CD4-positive, CD25-positive, alpha-beta regulatory T cell (primary cell): ENCODE measurements at regions not wholly inside any gene's neighbourhood (a gene's known extent, or its start where the extent isn't known, plus 50 kb on each side); places are given as distances from the start of the nearest gene placed in this dataset.
A peak's percentile ranks its signal among the peaks of the same experiment; 100 is the strongest.
"Not testable (repeated sequence)": the region's sequence is repeated elsewhere in the genome, so short reads cannot be mapped to it uniquely, and the experiment has no call there.

Experiments used
- ATAC-seq, 2 donors: fragments of 150-1000 bp; cut with Tn5 transposase; one replicate each; pipeline ENCODE4 v1.10.0; 2021; ENCODE audit warnings: low read depth in 2 of 2, moderate number of reproducible peaks in 2 of 2, moderate library complexity in 1 of 2
- DNase-seq, 3 donors: peaks; one replicate each; pipeline versions ENCODE4 v3.0.0 to v3.0.0-alpha.2; 2012 to 2022; ENCODE audit warnings: mixed read lengths in 1 of 3
- H3K27ac ChIP-seq: one replicate; pipeline ENCODE4 v1.7.0; 2013; ENCODE audit warnings: mild to moderate bottlenecking, low read length; ENCODE audit not compliant: insufficient read depth, poor library complexity, severe bottlenecking
- H3K27me3 ChIP-seq: one replicate; pipeline ENCODE4 v1.7.0; 2013; ENCODE audit warnings: low read length; ENCODE audit not compliant: control insufficient read depth, insufficient read depth
- H3K36me3 ChIP-seq: one replicate; pipeline ENCODE4 v1.7.0; 2013; ENCODE audit warnings: mild to moderate bottlenecking, low read length, moderate library complexity; ENCODE audit not compliant: control insufficient read depth, insufficient read depth
- H3K4me1 ChIP-seq: 2 replicates; pipeline ENCODE4 v1.7.0; 2013; ENCODE audit warnings: mild to moderate bottlenecking, low read length; ENCODE audit not compliant: insufficient read depth, control insufficient read depth, poor library complexity, severe bottlenecking
- H3K4me3 ChIP-seq: one replicate; pipeline ENCODE4 v1.7.0; 2013; ENCODE audit warnings: low read depth, mild to moderate bottlenecking, low read length, moderate library complexity
- H3K9me3 ChIP-seq, 2 experiments: 1 replicate in 1 of 2; 2 replicates in 1 of 2; pipeline ENCODE4 v1.7.0; 2013; ENCODE audit warnings: low read length in 2 of 2, mild to moderate bottlenecking in 1 of 2, moderate library complexity in 1 of 2; ENCODE audit not compliant: control insufficient read depth in 2 of 2
- H3K27ac Mint-ChIP-seq, 3 donors: one replicate each; pipeline ENCODE4 v1.8.0; 2020 to 2022; ENCODE audit warnings: mild to moderate bottlenecking in 3 of 3, mixed read lengths in 3 of 3, moderate library complexity in 2 of 3
- H3K27me3 Mint-ChIP-seq: one replicate; pipeline ENCODE4 v1.8.0; 2022; ENCODE audit warnings: mild to moderate bottlenecking, mixed read lengths
- H3K36me3 Mint-ChIP-seq: one replicate; pipeline ENCODE4 v1.8.0; 2020; ENCODE audit warnings: mixed read lengths
- H3K4me1 Mint-ChIP-seq, 4 donors: one replicate each; pipeline ENCODE4 v1.8.0; 2020 to 2022; ENCODE audit warnings: mixed read lengths in 4 of 4, mild to moderate bottlenecking in 1 of 4
- H3K4me3 Mint-ChIP-seq, 4 donors: one replicate each; pipeline ENCODE4 v1.8.0; 2020 to 2022; ENCODE audit warnings: mild to moderate bottlenecking in 4 of 4, mixed read lengths in 4 of 4, moderate library complexity in 3 of 4
- H3K9me3 Mint-ChIP-seq, 7 donors: one replicate each; pipeline ENCODE4 v1.8.0; 2020 to 2022; ENCODE audit warnings: mixed read lengths in 7 of 7, mild to moderate bottlenecking in 3 of 7, moderate library complexity in 2 of 7

- DNase-seq (no peak), ATAC-seq (no peak)
- Histone ChIP-seq H3K27me3 (peaks cover 2% of the 10 kb centered on the region), H3K4me3 (no peak overlapping the region), H3K4me1 (no peaks in the 10 kb centered on the region), H3K27ac (no peak overlapping the region), H3K36me3 (no peaks in the 10 kb centered on the region), H3K9me3 (no peaks in the 10 kb centered on the region)
- Mint-ChIP-seq H3K27me3 (peaks cover 13% of the 10 kb centered on the region), H3K36me3 (no peaks in the 10 kb centered on the region), H3K9me3 (peaks cover 0 to 8% (median 3%) of the 10 kb centered on the region in 7 donors), H3K4me1 (no peaks in the 10 kb centered on the region), H3K27ac (no peak overlapping the region), H3K4me3 (no peak overlapping the region)
Observed at GRCh38 chr16:55016515-55016914, 85.8 kb downstream of the IRX5 start.

GRCh38 chr16:55017321-55017720 lies 86.7 kb downstream of the IRX5 start:
- H3K9me3 Mint-ChIP-seq: peaks cover 0 to 8% (median 3%) of the 10 kb centered on the region in 7 donors
- DNase-seq: no peak
- H3K4me3 ChIP-seq: no peak overlapping the region
- peaks cover 2% of the 10 kb centered on the region for H3K27me3 ChIP-seq
- no peak overlapping the region for H3K27ac Mint-ChIP-seq
- H3K27ac ChIP-seq: no peak overlapping the region
- H3K4me1 Mint-ChIP-seq: no peaks in the 10 kb centered on the region
- H3K9me3 ChIP-seq: no peaks in the 10 kb centered on the region
- peaks cover 13% of the 10 kb centered on the region for H3K27me3 Mint-ChIP-seq
- H3K36me3 ChIP-seq: no peaks in the 10 kb centered on the region
- H3K36me3 Mint-ChIP-seq: no peaks in the 10 kb centered on the region
- H3K4me3 Mint-ChIP-seq: no peak overlapping the region
- no peak for ATAC-seq
- H3K4me1 ChIP-seq: no peaks in the 10 kb centered on the region

- H3K4me1 Mint-ChIP-seq: no peaks in the 10 kb centered on the region
- no peaks in the 10 kb centered on the region for H3K36me3 ChIP-seq
- no peak overlapping the region for H3K27ac ChIP-seq
- H3K27me3 Mint-ChIP-seq: peaks cover 9% of the 10 kb centered on the region
- H3K36me3 Mint-ChIP-seq: no peaks in the 10 kb centered on the region
- no peak overlapping the region for H3K4me3 Mint-ChIP-seq
- H3K9me3 ChIP-seq: no peaks in the 10 kb centered on the region
- peak overlapping the region in 1 of 3 donors; percentile 1 for H3K27ac Mint-ChIP-seq
- DNase-seq (no peak), ATAC-seq (no peak)
- no peaks in the 10 kb centered on the region for H3K4me1 ChIP-seq
- H3K4me3 ChIP-seq: no peak overlapping the region
- peaks cover 0 to 9% (median 3%) of the 10 kb centered on the region in 7 donors for H3K9me3 Mint-ChIP-seq
- peaks cover 2% of the 10 kb centered on the region for H3K27me3 ChIP-seq
Observed at GRCh38 chr16:55018881-55019280, 88.2 kb downstream of the IRX5 start.

- Mint-ChIP-seq H3K27ac (peak overlapping the region; percentile 1 to 78 (median 20)), H3K4me3 (no peak overlapping the region), H3K4me1 (no peaks in the 10 kb centered on the region), H3K36me3 (no peaks in the 10 kb centered on the region), H3K27me3 (peaks cover 9% of the 10 kb centered on the region), H3K9me3 (peaks cover 0 to 8% (median 3%) of the 10 kb centered on the region in 7 donors)
- ATAC-seq: no peak
- Histone ChIP-seq H3K4me1 (no peaks in the 10 kb centered on the region), H3K27ac (no peak overlapping the region), H3K9me3 (no peaks in the 10 kb centered on the region), H3K36me3 (no peaks in the 10 kb centered on the region), H3K4me3 (no peak overlapping the region), H3K27me3 (peaks cover 2% of the 10 kb centered on the region)
- DNase-seq: no peak
Observed at GRCh38 chr16:55019419-55020131, 88.9 kb downstream of the IRX5 start.

GRCh38 chr16:55021595-55022475 lies 91.2 kb downstream of the IRX5 start:
- Mint-ChIP-seq H3K27ac (no peak overlapping the region), H3K36me3 (no peaks in the 10 kb centered on the region), H3K4me3 (no peak overlapping the region), H3K9me3 (peaks cover 0 to 10% (median 4%) of the 10 kb centered on the region in 7 donors), H3K27me3 (peaks cover 9% of the 10 kb centered on the region), H3K4me1 (no peaks in the 10 kb centered on the region)
- DNase-seq (no peak), ATAC-seq (no peak)
- no peaks in the 10 kb centered on the region for H3K36me3 ChIP-seq
- no peak overlapping the region for H3K27ac ChIP-seq
- no peak overlapping the region for H3K4me3 ChIP-seq
- H3K4me1 ChIP-seq: no peaks in the 10 kb centered on the region
- peaks cover 2% of the 10 kb centered on the region for H3K27me3 ChIP-seq
- no peaks in the 10 kb centered on the region for H3K9me3 ChIP-seq

GRCh38 chr16:55027260-55027659 lies 96.6 kb downstream of the IRX5 start:
- DNase-seq, H3K27ac Mint-ChIP-seq, H3K27me3 ChIP-seq, H3K4me1 ChIP-seq, H3K36me3 ChIP-seq, H3K4me3 Mint-ChIP-seq, H3K27ac ChIP-seq, ATAC-seq, H3K4me3 ChIP-seq, H3K36me3 Mint-ChIP-seq, H3K9me3 ChIP-seq, H3K4me1 Mint-ChIP-seq: not testable (repeated sequence)
- H3K9me3 Mint-ChIP-seq: peaks cover 0 to 10% (median 4%) of the 10 kb centered on the region in 7 donors
- peaks cover 12% of the 10 kb centered on the region for H3K27me3 Mint-ChIP-seq

DNA sequence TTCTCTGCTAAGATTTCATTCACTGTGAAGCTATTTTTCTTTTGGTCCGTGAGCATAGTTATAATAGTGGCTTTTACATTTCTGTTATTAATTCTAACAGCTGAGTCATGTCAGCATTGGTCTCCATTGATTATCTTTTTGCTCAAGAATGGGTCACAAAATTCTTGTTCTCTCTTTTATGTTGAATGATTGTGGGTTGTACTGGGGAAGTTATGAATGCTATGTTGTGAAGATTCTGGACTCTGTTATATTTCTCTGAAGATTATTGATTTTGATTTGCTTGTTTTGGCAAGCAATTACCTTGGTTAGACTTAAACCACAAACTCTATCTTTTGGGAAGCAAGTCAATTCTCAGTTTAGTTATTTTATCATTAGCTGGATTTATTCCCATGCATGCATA lies 98.8 kb downstream of the IRX5 start:
- no peak for DNase-seq
- Mint-ChIP-seq H3K4me3 (no peak overlapping the region), H3K27me3 (peaks cover 8% of the 10 kb centered on the region), H3K9me3 (peaks cover 0 to 8% (median 4%) of the 10 kb centered on the region in 7 donors), H3K27ac (no peak overlapping the region), H3K4me1 (no peaks in the 10 kb centered on the region), H3K36me3 (no peaks in the 10 kb centered on the region)
- Histone ChIP-seq H3K27me3 (no peaks in the 10 kb centered on the region), H3K27ac (no peak overlapping the region), H3K4me1 (no peaks in the 10 kb centered on the region), H3K9me3 (no peaks in the 10 kb centered on the region), H3K4me3 (no peak overlapping the region), H3K36me3 (no peaks in the 10 kb centered on the region)
- ATAC-seq: no peak
